ENCODE measurements at regions not wholly inside any gene's neighbourhood (a gene's known extent, or its start where the extent isn't known, plus 50 kb on each side); places are given as distances from the start of the nearest gene placed in this dataset.
"Not testable (repeated sequence)": the region's sequence is repeated elsewhere in the genome, so short reads cannot be mapped to it uniquely, and the experiment has no call there.

GRCh38 chr10:123391275-123392028 is 237.2 kb downstream of the BUB3 start:
- no peak for DNase-seq
- no peaks in the 10 kb centered on the region for H3K36me3 ChIP-seq (ENCODE audit: low read depth)
- H3K4me1 ChIP-seq (ENCODE audit: low read depth): no peaks in the 10 kb centered on the region
- no peak for ATAC-seq
- no peak for TF ChIP-seq CTCF (IDR thresholded peaks at IDR 0.05)
- H3K4me3 ChIP-seq: no peak overlapping the region
- no peaks in the 10 kb centered on the region for H3K9me3 ChIP-seq
- intact Hi-C loops (cut with DNase I, micrococcal nuclease): no loop called here

- H3K4me3 ChIP-seq: no peak overlapping the region
- DNase-seq (no peak), ATAC-seq (peak; percentile 31)
- no peaks in the 10 kb centered on the region for H3K36me3 ChIP-seq (ENCODE audit: low read depth)
- H3K9me3 ChIP-seq: no peaks in the 10 kb centered on the region
- TF ChIP-seq CTCF (IDR thresholded peaks at IDR 0.05): no peak
- H3K4me1 ChIP-seq (ENCODE audit: low read depth): no peaks in the 10 kb centered on the region
- intact Hi-C loops (cut with DNase I, micrococcal nuclease): no loop called here
These were observed 238.2 kb downstream of the BUB3 start for GRCh38 chr10:123392182-123392963.

- no peak for TF ChIP-seq CTCF (IDR thresholded peaks at IDR 0.05)
- H3K36me3 ChIP-seq (ENCODE audit: low read depth): no peaks in the 10 kb centered on the region
- no peaks in the 10 kb centered on the region for H3K4me1 ChIP-seq (ENCODE audit: low read depth)
- H3K4me3 ChIP-seq: no peak overlapping the region
- DNase-seq: no peak
- intact Hi-C loops (cut with DNase I, micrococcal nuclease): no loop called here
- H3K9me3 ChIP-seq: no peaks in the 10 kb centered on the region
- no peak for ATAC-seq
These were observed 239.0 kb downstream of the BUB3 start for GRCh38 chr10:123393170-123393569.

GRCh38 chr10:123394382-123394781 is 240.2 kb downstream of the BUB3 start:
- H3K4me1 ChIP-seq (ENCODE audit: low read depth): no peaks in the 10 kb centered on the region
- TF ChIP-seq CTCF (IDR thresholded peaks at IDR 0.05): no peak
- DNase-seq (no peak), ATAC-seq (no peak)
- no peak overlapping the region for H3K4me3 ChIP-seq
- intact Hi-C loops (cut with DNase I, micrococcal nuclease): no loop called here
- H3K36me3 ChIP-seq (ENCODE audit: low read depth): no peaks in the 10 kb centered on the region
- H3K9me3 ChIP-seq: no peaks in the 10 kb centered on the region

GRCh38 chr10:123395234-123395633 is 241.0 kb downstream of the BUB3 start:
- ATAC-seq; H3K4me3 ChIP-seq; intact Hi-C loops (cut with DNase I, micrococcal nuclease); H3K36me3 ChIP-seq (ENCODE audit: low read depth); DNase-seq; H3K4me1 ChIP-seq (ENCODE audit: low read depth); H3K9me3 ChIP-seq: not testable (repeated sequence)

- no peak for TF ChIP-seq CTCF (IDR thresholded peaks at IDR 0.05)
- ATAC-seq: no peak
These were observed 241.7 kb downstream of the BUB3 start for GRCh38 chr10:123395906-123396305.

More at GRCh38 chr10:123395906-123396305, 241.7 kb downstream of the BUB3 start:
- no peaks in the 10 kb centered on the region for H3K4me1 ChIP-seq (ENCODE audit: low read depth)
- no peaks in the 10 kb centered on the region for H3K9me3 ChIP-seq
- H3K36me3 ChIP-seq (ENCODE audit: low read depth): no peaks in the 10 kb centered on the region
- DNase-seq: no peak
- no peak overlapping the region for H3K4me3 ChIP-seq
- intact Hi-C loops (cut with DNase I, micrococcal nuclease): no loop called here
